Panc1 (cell line): ENCODE measurements at regions not wholly inside any gene's neighbourhood (a gene's known extent, or its start where the extent isn't known, plus 50 kb on each side); places are given as distances from the start of the nearest gene placed in this dataset.

Source experiments
- ATAC-seq: fragments of 200-7000 bp; cut with Tn5 transposase; 2 replicates; pipeline ENCODE4 v1.9.1; 2020; ENCODE audit warnings: mild to moderate bottlenecking, moderate library complexity
- BruUV-seq: library from RNA; stranded (reverse); fragments of 400-500 nt; replicated peaks from 2 replicates; lab custom pipeline; 2021; lab: Mats Ljungman, UMichigan
- CTCF ChIA-PET: fragments of 300-600 bp; sonication (Branson Sonifier 250); formaldehyde crosslinking; loops from one replicate; lab custom pipeline; 2022; ENCODE audit warnings: antibody characterized with exemption; lab: Charles Lee
- POLR2A ChIA-PET: fragments of 300-600 bp; sonication (Branson Sonifier 250); formaldehyde crosslinking; loops from one replicate; lab custom pipeline; 2022; ENCODE audit warnings: antibody characterized with exemption; lab: Charles Lee
- DNase-seq: peaks from one replicate; pipeline ENCODE4 v3.0.0-alpha.2; 2010; ENCODE audit warnings: low read depth, low spot score
- H3K27ac ChIP-seq: 2 replicates; pipeline ENCODE4 v1.5.1; 2011; ENCODE audit warnings: mild to moderate bottlenecking, low read length, inconsistent platforms
- H3K27me3 ChIP-seq: fragments of 200-500 bp; sonication (Bioruptor generic); 2 replicates; pipeline ENCODE4 v1.6.0; 2014; ENCODE audit warnings: low read length, inconsistent platforms; ENCODE audit not compliant: control insufficient read depth, insufficient read depth
- H3K36me3 ChIP-seq: fragments of 200-500 bp; sonication (Bioruptor generic); 2 replicates; pipeline ENCODE4 v1.5.1; 2014; ENCODE audit warnings: inconsistent platforms, mild to moderate bottlenecking, low read length, moderate library complexity; ENCODE audit not compliant: control insufficient read depth, insufficient read depth
- H3K4me1 ChIP-seq: 2 replicates; pipeline ENCODE4 v1.5.1; 2011; ENCODE audit warnings: inconsistent platforms, mild to moderate bottlenecking, low read length, moderate library complexity; ENCODE audit not compliant: control insufficient read depth, insufficient read depth
- H3K4me3 ChIP-seq, 2 experiments: 2 replicates each; pipeline ENCODE4 v1.5.1; 2011 to 2012; ENCODE audit warnings: low read depth in 2 of 2, low read length in 2 of 2, mild to moderate bottlenecking in 2 of 2, inconsistent platforms in 1 of 2, moderate library complexity in 1 of 2
- H3K9me3 ChIP-seq: fragments of 200-500 bp; sonication (Bioruptor generic); 2 replicates; pipeline ENCODE4 v1.5.1; 2014; ENCODE audit warnings: low read depth, mild to moderate bottlenecking, inconsistent platforms, low read length, moderate library complexity; ENCODE audit not compliant: control insufficient read depth, insufficient read depth
- POLR2AphosphoS5 ChIP-seq: IDR thresholded peaks from 2 replicates; pipeline ENCODE4 v1.6.1; 2012; ENCODE audit warnings: mild to moderate bottlenecking, low read depth, low read length, moderate library complexity
- SIN3A ChIP-seq: IDR thresholded peaks from 2 replicates; pipeline ENCODE4 v1.6.1; 2012; ENCODE audit warnings: low read depth, mild to moderate bottlenecking, low read length, moderate library complexity, borderline replicate concordance; ENCODE audit not compliant: insufficient read depth
- TCF7L2 ChIP-seq: IDR thresholded peaks from 2 replicates; pipeline ENCODE4 v1.6.1; 2011; ENCODE audit warnings: mild to moderate bottlenecking, low read depth, low read length, inconsistent platforms
- in situ Hi-C: cut with HindIII; loops from 2 replicates; pipeline ENCODE4 v1.10.0; 2016; ENCODE audit warnings: low sequenced_read_pairs, low pct_unique_long_range_greater_than_20kb
- intact Hi-C: fragments of 100-400 bp; cut with micrococcal nuclease; formaldehyde crosslinking; loops from one replicate; pipeline ENCODE4 v1.10.0; 2022; ENCODE audit not compliant: unreplicated experiment
- TF ChIP-seq, protein P1 (sequence below): fragments of 450-650 bp; IDR thresholded peaks from 2 replicates; pipeline ENCODE4 v1.5.1; 2017; ENCODE audit warnings: mild to moderate bottlenecking
- TF ChIP-seq, protein P2 (sequence below), 2 experiments: IDR thresholded peaks; 2 replicates each; pipeline ENCODE4 v1.6.1; 2011 to 2012; ENCODE audit warnings: low read depth in 2 of 2, control low read depth in 1 of 2, low read length in 1 of 2, mild to moderate bottlenecking in 1 of 2, moderate library complexity in 1 of 2; ENCODE audit not compliant: insufficient read depth in 1 of 2

DNA sequence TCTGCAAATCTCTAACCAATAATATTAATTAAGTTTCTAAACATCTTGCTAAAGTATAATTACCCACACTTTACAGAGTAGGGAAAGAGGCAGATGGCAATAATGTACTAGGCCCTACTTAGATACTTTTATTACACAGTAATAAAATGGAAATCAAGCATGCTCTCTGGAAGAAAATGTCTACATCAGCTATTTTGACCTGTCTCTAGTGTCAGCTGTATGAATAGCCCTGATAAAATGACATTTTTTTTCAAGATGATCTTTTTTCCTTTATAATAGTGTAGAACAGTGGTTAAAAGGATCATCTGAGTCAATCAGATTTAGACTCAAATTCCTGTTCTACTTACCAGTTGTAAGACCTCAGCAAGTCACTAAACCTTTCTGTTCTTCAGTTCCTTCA, 397.3 kb downstream of the GRB14 start:
- ChIA-PET POLR2A (no interaction called here), CTCF (no interaction called here)
- DNase-seq (no peak), ATAC-seq (no peak)
- Histone ChIP-seq H3K27me3 (no peaks in the 10 kb centered on the region), H3K4me1 (no peaks in the 10 kb centered on the region), H3K4me3 (no peak overlapping the region), H3K36me3 (no peaks in the 10 kb centered on the region), H3K27ac (no peak overlapping the region), H3K9me3 (no peaks in the 10 kb centered on the region)
- TF ChIP-seq, protein P1, sequence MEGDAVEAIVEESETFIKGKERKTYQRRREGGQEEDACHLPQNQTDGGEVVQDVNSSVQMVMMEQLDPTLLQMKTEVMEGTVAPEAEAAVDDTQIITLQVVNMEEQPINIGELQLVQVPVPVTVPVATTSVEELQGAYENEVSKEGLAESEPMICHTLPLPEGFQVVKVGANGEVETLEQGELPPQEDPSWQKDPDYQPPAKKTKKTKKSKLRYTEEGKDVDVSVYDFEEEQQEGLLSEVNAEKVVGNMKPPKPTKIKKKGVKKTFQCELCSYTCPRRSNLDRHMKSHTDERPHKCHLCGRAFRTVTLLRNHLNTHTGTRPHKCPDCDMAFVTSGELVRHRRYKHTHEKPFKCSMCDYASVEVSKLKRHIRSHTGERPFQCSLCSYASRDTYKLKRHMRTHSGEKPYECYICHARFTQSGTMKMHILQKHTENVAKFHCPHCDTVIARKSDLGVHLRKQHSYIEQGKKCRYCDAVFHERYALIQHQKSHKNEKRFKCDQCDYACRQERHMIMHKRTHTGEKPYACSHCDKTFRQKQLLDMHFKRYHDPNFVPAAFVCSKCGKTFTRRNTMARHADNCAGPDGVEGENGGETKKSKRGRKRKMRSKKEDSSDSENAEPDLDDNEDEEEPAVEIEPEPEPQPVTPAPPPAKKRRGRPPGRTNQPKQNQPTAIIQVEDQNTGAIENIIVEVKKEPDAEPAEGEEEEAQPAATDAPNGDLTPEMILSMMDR, result no peak
- TF ChIP-seq, protein P2, sequence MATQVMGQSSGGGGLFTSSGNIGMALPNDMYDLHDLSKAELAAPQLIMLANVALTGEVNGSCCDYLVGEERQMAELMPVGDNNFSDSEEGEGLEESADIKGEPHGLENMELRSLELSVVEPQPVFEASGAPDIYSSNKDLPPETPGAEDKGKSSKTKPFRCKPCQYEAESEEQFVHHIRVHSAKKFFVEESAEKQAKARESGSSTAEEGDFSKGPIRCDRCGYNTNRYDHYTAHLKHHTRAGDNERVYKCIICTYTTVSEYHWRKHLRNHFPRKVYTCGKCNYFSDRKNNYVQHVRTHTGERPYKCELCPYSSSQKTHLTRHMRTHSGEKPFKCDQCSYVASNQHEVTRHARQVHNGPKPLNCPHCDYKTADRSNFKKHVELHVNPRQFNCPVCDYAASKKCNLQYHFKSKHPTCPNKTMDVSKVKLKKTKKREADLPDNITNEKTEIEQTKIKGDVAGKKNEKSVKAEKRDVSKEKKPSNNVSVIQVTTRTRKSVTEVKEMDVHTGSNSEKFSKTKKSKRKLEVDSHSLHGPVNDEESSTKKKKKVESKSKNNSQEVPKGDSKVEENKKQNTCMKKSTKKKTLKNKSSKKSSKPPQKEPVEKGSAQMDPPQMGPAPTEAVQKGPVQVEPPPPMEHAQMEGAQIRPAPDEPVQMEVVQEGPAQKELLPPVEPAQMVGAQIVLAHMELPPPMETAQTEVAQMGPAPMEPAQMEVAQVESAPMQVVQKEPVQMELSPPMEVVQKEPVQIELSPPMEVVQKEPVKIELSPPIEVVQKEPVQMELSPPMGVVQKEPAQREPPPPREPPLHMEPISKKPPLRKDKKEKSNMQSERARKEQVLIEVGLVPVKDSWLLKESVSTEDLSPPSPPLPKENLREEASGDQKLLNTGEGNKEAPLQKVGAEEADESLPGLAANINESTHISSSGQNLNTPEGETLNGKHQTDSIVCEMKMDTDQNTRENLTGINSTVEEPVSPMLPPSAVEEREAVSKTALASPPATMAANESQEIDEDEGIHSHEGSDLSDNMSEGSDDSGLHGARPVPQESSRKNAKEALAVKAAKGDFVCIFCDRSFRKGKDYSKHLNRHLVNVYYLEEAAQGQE (IDR thresholded peaks at IDR 0.05; ENCODE audit: insufficient read depth in 1 of 2, low read depth in 2 of 2, low read length in 1 of 2), result no peak
- no peak for TF ChIP-seq TCF7L2
- no TSS peak for BruUV-seq
- intact Hi-C loops, result no loop called here
- in situ Hi-C loops, result no loop called here

DNA sequence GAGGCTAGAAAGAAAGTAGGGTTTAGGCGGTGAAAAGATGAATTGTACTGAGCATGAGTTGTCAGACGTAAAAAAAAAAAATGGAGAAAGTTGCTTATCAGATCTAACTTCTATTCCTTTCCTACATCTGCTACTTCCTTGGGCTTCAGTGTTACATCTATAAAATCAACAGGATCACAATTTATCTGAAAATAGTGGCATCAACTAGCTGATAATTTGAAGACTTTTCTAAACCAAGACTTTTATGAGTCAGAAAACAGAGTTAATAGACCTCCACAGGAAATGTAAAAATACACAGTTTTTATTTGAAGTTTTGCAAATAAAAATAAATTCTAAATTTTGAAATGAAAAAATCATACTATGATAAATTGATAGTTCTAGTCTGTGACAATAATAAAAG, 399.8 kb downstream of the GRB14 start:
- BruUV-seq, result no TSS peak
- Histone ChIP-seq H3K4me3 (no peak overlapping the region), H3K27me3 (no peaks in the 10 kb centered on the region), H3K4me1 (no peaks in the 10 kb centered on the region), H3K9me3 (no peaks in the 10 kb centered on the region), H3K36me3 (no peaks in the 10 kb centered on the region), H3K27ac (no peak overlapping the region)
- in situ Hi-C loops, result no loop called here
- ChIA-PET POLR2A (no interaction called here), CTCF (no interaction called here)
- TF ChIP-seq SIN3A (no peak), TCF7L2 (no peak), POLR2AphosphoS5 (no peak)
- TF ChIP-seq, protein P2 (IDR thresholded peaks at IDR 0.05; ENCODE audit: insufficient read depth in 1 of 2, low read depth in 2 of 2, low read length in 1 of 2), result no peak
- TF ChIP-seq, protein P1, result no peak
- intact Hi-C loops, result no loop called here
- DNase-seq (no peak), ATAC-seq (no peak)
